HG02852 (cell line): ENCODE measurements at regions not wholly inside any gene's neighbourhood (a gene's known extent, or its start where the extent isn't known, plus 50 kb on each side); places are given as distances from the start of the nearest gene placed in this dataset.
A peak's percentile ranks its signal among the peaks of the same experiment; 100 is the strongest.

Source experiments
- ATAC-seq: cut with Tn5 transposase; IDR thresholded peaks from one replicate; pipeline ENCODE4 v1.9.1; 2021; ENCODE audit warnings: mild to moderate bottlenecking, moderate library complexity; ENCODE audit not compliant: unreplicated experiment

- no peak for ATAC-seq
Observed at GRCh38 chr9:84447305-84447704, 106.7 kb upstream of the SLC28A3 start.

- ATAC-seq, result no peak
Observed at GRCh38 chr9:84450029-84450428, 109.5 kb upstream of the SLC28A3 start.

- ATAC-seq, result no peak
Observed at GRCh38 chr9:84456527-84456926, 116.0 kb upstream of the SLC28A3 start.

DNA sequence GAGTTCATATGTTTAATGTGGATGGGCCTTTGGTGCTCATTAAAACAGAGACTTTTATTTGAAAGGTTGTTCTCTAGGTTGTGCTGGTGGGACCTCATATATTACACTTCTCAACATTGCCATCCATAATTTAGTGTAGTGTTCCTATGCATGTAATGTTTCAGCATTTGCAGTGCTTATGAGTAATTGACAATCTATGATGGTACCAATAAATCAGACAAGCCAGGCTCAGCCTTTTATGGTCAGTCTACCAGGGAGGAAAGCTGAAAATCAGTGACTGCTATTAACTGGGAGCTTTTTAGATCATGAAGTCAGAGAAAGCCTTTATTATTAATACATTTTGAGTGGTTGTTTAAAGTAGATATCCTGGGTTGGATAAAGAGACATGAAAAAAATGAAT is 120.1 kb upstream of the SLC28A3 start:
- no peak for ATAC-seq

GRCh38 chr9:84463272-84463671 is 122.7 kb upstream of the SLC28A3 start:
- no peak for ATAC-seq

DNA sequence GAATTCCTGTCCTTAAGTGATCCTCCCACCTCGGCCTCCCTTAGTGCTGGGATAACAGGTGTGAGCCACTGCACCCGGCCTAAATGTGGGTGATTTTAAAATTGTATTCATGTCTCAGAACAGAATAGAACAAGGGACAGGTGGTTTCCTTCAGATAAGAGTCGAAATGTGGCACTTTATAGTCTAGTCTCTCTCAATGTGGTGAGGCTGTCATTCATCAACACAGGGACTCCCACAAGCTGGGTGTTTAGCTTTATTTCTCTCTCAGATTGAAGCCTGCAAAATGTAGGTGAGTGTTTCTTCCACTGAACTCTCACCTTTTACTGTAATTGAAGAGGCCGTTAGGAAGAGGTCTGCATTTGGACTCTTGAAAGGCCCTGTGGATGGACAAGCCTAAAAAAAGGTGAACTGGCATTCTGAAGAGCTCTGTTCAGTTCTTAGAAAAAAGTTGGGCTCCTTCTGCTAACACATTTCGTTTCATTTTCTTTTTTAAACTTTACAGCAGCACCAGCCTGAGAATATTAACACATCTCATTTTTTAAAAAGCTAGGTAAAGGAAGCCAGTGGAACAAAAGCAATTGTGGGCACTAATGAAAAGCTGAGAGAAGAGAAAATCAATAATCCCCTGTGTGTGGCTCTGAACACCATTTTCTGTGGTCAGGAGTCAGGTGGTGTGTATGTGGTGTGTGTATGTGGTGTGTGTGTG is 126.2 kb upstream of the SLC28A3 start:
- ATAC-seq, result no peak

- no peak for ATAC-seq
Observed at GRCh38 chr9:84471816-84472215, 131.3 kb upstream of the SLC28A3 start.

GRCh38 chr9:84478996-84479395 is 138.4 kb upstream of the SLC28A3 start:
- no peak for ATAC-seq

DNA sequence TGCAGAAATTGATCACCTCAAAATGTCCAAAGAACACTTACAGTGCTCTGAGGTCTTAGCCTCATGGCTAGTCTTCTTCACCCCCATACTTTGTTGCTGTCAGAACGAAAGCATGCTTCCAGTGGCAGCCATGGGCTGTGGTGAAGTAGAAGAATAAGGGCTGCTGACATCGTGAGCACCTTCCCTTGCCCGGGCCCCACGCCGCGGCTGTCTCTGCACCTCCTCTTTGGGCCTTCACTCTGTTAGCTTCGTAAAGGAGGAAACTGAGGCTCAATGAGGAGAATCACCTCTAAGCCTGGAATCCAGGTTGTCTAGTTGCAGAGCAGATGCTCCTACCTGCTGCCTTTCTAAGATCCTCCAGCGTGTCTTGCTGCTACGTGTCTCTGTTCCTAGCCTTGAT is 139.5 kb upstream of the SLC28A3 start:
- no peak for ATAC-seq

GRCh38 chr9:84481231-84481630 is 140.7 kb upstream of the SLC28A3 start:
- no peak for ATAC-seq

GRCh38 chr9:84481636-84482218 is 141.2 kb upstream of the SLC28A3 start:
- no peak for ATAC-seq

DNA sequence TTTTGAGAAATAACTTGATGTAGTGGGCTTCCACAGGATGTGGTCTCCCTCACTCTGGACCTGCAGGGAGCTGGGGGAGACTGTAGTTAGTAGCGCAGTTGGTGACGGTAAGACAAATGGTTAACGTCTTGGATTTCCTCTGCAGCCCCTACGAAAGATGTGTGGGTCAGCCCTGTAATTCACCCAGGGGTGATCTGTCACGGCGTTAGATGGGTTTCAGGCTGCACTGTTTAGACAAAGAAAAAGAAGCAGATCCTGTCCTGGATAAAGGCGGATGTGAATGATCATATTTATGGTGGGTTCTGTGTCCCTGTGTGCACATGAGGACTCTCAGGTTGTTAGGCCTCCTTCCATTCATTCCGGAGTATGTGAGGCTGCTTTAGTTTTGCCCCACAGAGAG is 142.0 kb upstream of the SLC28A3 start:
- ATAC-seq, result no peak

DNA sequence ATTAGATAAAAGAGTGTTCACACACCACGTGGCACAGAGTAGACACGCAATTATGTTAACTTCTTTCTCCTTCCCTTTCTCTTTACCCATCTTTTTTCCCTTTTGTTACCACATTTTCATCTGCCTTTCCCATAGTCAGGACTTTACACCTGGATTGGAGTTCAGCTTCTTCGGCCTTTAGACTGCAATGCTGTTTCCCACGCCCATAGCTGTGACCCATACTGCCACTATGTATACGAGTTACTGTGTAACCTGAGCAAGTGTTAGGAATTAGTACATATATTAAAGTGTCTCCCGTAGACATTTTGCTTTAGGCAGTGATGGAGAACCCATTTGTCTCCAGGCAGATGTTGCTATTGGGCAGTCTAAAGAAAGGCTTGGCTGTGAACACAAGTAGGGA is 143.6 kb upstream of the SLC28A3 start:
- no peak for ATAC-seq

DNA sequence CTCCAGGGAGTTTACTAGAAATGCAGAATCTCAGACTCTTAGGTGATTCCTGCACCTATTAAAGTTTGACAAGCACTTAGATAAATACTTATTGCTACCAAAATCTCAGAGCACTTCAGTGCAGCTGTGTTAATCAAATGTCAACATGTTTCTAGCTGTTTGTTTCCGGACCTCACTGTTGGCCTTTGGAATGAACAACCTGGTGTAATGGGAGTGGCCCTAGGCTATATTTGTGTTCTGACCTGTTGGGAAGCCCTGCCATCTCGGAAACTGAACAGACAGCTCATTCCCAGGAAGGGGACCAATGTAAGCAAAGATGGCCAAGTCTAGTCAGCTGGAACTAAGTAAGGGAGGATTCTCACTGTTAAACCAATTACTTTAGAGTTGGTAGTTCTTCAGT is 145.0 kb upstream of the SLC28A3 start:
- no peak for ATAC-seq

DNA sequence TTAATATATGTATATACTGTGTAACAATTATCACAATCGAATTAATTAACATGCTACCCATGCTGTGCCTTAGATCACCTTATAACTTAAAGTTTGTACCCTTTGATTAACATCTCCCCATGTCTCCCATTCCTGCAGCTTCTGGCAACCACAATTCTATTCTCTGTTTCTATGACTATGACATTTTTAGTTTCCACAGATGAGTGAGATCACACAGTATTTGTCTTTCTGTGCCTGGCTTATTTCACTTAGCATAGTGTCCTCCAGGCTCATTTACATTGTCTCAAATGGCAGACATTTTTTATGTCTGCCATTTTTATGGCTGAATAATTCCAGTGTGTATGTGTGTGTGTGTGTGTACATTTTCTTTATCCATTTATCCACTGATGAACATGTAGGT is 146.1 kb upstream of the SLC28A3 start:
- ATAC-seq, result no peak

DNA sequence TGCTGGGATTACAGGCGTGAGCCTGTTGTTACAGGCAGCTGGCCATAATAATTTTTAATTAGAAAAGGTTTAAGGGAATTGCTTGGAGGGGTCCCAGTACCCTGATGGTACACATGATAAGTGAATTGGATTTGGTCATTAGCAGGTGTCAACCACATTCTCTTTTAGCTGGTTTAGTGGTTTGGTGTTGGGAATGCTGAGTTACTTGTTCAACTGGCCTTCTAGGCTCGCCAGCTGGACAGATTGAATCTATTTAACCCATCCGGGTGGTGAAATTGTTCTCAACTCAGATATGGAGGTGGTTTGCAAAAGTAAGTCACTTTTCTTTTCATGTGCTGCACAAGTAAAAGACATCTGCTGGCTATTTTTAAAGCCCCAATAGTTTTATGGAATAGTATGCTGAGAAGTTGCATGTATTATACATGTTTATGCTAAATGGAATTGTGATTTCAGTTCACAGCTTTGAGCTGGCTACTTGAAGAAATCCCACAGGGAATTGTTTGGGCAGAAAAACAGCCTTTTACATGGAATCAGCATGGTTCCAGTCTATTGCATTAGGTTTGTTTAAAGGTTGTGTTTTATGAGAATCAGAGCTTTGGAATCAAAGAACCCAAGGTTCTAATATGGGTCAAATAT is 149.8 kb upstream of the SLC28A3 start:
- ATAC-seq, result no peak

DNA sequence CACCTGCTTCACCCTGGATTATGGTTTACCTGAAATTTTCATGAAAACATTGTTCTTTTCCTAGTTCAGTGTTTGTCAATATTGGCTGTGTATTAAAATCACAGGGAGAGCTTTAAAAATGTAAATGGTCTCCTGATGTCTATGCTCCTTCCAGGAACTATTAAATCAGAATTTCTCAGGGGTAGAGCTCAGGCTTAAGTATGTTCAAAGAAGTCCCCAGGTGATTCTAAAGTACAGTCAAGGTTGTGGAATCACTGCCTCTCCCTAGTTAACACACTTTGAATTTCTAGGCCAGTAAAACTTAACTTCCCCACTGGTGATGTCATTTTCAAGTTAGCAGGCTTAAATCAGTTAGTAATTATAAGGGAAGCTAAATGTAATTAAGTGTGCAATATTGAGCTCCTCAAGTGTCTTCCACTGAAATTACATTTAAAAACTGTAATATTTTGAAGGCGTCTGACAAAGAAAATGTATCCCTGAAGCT is 150.3 kb upstream of the SLC28A3 start:
- ATAC-seq, result no peak

- no peak for ATAC-seq
Observed at GRCh38 chr9:84492366-84493159, 152.0 kb upstream of the SLC28A3 start.

GRCh38 chr9:84493284-84493947 is 152.9 kb upstream of the SLC28A3 start:
- ATAC-seq, result no peak

DNA sequence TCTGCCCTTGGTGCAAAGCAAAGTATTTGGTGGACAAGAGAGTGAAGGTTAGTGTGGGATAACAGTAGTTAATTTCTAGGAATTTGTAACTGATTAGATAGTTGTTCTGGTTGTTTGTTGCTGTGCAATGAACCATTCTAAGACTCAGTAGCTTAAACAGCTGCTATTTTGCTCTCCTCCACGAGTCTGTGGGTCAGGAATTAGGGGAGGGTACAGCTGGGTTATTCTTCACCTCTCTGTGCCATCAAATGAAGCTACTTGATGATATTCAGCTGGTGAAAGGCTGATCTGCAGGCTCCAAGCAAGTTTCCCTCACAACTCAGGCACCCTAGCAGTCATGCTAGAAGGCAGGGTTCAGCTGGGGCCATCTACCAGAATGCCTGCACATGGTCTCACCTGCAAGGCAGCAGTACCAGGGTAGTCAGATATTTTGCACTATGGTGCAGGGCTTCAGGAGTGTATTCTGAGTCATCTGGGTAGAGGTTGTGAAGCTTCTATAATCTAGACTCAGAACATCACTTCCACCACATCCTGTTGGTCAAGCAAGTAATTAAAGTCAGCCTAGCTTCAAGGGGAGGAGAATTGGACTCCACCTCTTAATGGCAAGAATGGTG is 159.5 kb upstream of the SLC28A3 start:
- peak; percentile 92 for ATAC-seq

- ATAC-seq, result no peak
Observed at GRCh38 chr9:84500826-84501225, 160.3 kb upstream of the SLC28A3 start.
